ENCODE measurements at regions not wholly inside any gene's neighbourhood (a gene's known extent, or its start where the extent isn't known, plus 50 kb on each side); places are given as distances from the start of the nearest gene placed in this dataset.

DNA sequence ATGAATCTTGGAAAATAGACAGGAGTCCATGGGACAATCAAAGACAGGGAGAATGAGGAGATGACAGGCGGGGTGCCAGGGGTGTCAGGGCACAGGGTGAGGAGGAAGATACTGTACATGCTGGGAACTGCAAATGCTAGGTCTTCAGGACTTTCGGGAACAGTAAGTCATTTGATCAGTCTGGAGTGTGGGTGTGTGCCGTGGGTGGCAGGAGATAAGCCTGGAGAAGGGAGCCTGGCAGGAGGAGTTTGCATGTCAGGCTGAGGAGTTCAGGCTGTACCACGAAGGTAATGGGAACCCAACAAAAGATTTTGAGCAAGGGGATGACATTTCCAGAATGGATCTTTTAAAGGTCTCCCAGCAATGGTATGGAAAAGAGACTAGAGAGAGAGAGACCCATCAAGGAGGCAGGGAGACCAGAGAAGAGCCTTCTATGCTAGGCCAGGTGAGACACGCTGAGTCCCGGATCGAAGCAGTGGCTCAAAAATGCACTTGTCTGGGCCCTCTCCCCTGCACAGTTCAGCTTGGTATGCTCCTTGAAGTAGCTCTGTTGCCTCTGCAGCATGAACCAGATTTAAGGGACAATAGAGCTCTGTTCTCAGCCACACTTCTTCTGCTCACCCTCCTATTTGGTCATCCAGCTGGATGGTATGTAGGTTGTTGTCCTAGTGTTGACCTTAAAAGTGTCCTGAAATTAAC is 77.0 kb upstream of the FER start:
- no peak for DNase-seq (ENCODE audit: low read depth)
- no peak overlapping the region for H3K9ac ChIP-seq (ENCODE audit: low read length)
- H3K4me1 ChIP-seq (ENCODE audit: control insufficient read depth, insufficient read depth, low read length), result no peaks in the 10 kb centered on the region
- H3K9me3 ChIP-seq (ENCODE audit: control insufficient read depth, low read length), result no peaks in the 10 kb centered on the region
- no peak overlapping the region for H3K4me3 ChIP-seq (ENCODE audit: low read length)
- H3K36me3 ChIP-seq (ENCODE audit: control insufficient read depth, insufficient read depth, low read length, severe bottlenecking), result no peaks in the 10 kb centered on the region
- peaks cover 8% of the 10 kb centered on the region for H3K27me3 ChIP-seq (replicated peaks; ENCODE audit: control insufficient read depth, insufficient read depth, low read length)

DNA sequence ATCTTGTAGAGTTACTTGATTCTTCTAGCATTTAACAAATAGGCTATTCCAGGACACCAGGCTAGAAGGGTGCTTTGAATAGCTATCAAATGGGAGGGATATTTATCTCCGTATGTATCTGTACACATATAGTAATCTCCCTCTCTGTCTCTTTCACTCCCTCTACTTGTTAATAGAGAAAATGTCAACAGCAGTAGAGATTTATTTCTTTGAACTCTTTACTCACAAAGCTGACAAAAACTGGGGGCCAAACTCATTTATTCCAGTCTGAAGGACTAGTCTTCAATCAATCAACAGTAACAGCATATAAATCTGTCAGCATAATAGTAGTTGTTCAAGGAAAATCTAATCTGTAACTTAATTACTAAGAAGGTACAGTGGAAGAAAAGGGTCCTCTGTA is 78.2 kb upstream of the FER start:
- no peak for DNase-seq (ENCODE audit: low read depth)
- H3K9me3 ChIP-seq (ENCODE audit: control insufficient read depth, low read length), result no peaks in the 10 kb centered on the region
- H3K4me1 ChIP-seq (ENCODE audit: control insufficient read depth, insufficient read depth, low read length), result no peaks in the 10 kb centered on the region
- H3K36me3 ChIP-seq (ENCODE audit: control insufficient read depth, insufficient read depth, low read length, severe bottlenecking), result no peaks in the 10 kb centered on the region
- H3K27me3 ChIP-seq (replicated peaks; ENCODE audit: control insufficient read depth, insufficient read depth, low read length), result peaks cover 8% of the 10 kb centered on the region
- no peak overlapping the region for H3K4me3 ChIP-seq (ENCODE audit: low read length)
- H3K9ac ChIP-seq (ENCODE audit: low read length), result no peak overlapping the region

DNA sequence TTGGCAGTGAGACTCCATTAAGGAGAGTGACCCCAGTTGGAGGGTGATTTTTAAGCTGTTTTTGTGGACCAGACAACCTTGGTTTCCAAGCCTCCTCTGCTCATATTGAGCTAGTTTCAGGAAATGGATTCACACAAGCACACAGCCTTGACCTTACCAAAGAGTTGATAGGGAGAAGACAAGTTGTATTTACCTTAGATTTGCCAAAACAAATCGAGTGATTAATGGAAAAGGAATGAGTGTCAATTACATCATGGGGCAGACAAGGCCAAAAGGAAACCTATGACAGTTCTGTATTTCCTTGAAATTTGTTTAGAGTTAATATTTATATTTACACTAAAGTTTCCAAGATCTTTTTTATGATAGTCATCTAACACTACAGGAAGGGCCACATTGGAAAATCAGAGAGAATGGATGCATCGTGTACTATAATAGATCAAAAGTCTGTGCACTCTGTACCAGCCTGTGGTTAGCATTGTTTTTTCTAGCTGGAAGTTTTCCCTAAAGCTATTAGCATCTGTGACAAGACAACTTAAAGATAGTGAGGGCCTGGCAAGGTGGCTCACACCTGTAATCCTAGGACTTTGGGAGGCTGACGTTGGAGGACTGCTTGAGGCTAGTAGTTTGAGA is 86.0 kb upstream of the FER start:
- peaks cover 6% of the 10 kb centered on the region for H3K4me1 ChIP-seq (ENCODE audit: control insufficient read depth, insufficient read depth, low read length)
- DNase-seq (ENCODE audit: low read depth), result no peak
- H3K4me3 ChIP-seq (ENCODE audit: low read length), result no peak overlapping the region
- H3K9me3 ChIP-seq (ENCODE audit: control insufficient read depth, low read length), result no peaks in the 10 kb centered on the region
- H3K36me3 ChIP-seq (ENCODE audit: control insufficient read depth, insufficient read depth, low read length, severe bottlenecking), result no peaks in the 10 kb centered on the region
- H3K9ac ChIP-seq (ENCODE audit: low read length), result no peak overlapping the region
- no peaks in the 10 kb centered on the region for H3K27me3 ChIP-seq (replicated peaks; ENCODE audit: control insufficient read depth, insufficient read depth, low read length)

DNA sequence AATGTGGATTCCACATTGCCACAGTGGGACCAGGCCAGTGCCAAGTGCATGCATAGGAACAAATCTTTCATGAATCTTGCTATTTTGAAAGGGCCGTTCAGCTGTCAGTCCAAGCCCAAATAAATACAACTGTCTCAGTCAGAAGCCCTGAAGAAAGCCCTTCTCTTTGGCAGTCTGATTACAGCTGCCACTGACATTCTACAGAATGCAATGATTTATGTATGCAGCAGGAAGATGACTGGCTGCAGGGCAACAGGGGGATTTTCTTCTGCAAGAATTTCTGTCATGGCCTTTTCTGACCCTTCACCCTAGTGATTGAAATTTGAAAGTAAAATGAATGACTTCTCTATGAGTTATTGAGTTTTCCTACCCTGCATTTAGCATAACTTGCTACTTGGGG is 86.7 kb upstream of the FER start:
- Histone ChIP-seq H3K9ac (ENCODE audit: low read length) (no peak overlapping the region), H3K4me1 (ENCODE audit: control insufficient read depth, insufficient read depth, low read length) (peaks cover 12% of the 10 kb centered on the region), H3K4me3 (ENCODE audit: low read length) (no peak overlapping the region), H3K27me3 (replicated peaks; ENCODE audit: control insufficient read depth, insufficient read depth, low read length) (no peaks in the 10 kb centered on the region), H3K36me3 (ENCODE audit: control insufficient read depth, insufficient read depth, low read length, severe bottlenecking) (no peaks in the 10 kb centered on the region), H3K9me3 (ENCODE audit: control insufficient read depth, low read length) (no peaks in the 10 kb centered on the region)
- DNase-seq (ENCODE audit: low read depth), result no peak

DNA sequence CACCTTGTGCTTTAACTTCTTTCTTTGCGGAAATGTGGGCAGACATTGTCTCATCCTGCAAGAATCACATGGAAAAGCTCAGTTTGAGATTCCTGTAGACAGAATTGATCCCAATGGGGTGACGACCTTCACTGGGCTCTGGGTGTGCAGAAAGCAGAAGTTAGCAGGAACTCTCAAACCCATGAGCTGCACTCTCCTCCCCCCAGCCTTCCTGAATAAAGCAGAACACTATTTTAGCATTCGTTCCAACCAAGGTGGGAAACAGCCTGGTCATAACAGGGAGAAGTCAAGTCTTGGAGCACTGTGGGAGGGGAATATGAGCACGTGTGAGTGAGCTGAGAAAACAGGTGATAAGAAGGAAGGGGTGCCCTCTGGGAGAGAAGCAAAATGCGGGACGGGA is 87.4 kb upstream of the FER start:
- no peak for DNase-seq (ENCODE audit: low read depth)
- peaks cover 18% of the 10 kb centered on the region for H3K4me1 ChIP-seq (ENCODE audit: control insufficient read depth, insufficient read depth, low read length)
- H3K27me3 ChIP-seq (replicated peaks; ENCODE audit: control insufficient read depth, insufficient read depth, low read length), result no peaks in the 10 kb centered on the region
- no peaks in the 10 kb centered on the region for H3K9me3 ChIP-seq (ENCODE audit: control insufficient read depth, low read length)
- no peak overlapping the region for H3K9ac ChIP-seq (ENCODE audit: low read length)
- H3K36me3 ChIP-seq (ENCODE audit: control insufficient read depth, insufficient read depth, low read length, severe bottlenecking), result no peaks in the 10 kb centered on the region
- no peak overlapping the region for H3K4me3 ChIP-seq (ENCODE audit: low read length)

DNA sequence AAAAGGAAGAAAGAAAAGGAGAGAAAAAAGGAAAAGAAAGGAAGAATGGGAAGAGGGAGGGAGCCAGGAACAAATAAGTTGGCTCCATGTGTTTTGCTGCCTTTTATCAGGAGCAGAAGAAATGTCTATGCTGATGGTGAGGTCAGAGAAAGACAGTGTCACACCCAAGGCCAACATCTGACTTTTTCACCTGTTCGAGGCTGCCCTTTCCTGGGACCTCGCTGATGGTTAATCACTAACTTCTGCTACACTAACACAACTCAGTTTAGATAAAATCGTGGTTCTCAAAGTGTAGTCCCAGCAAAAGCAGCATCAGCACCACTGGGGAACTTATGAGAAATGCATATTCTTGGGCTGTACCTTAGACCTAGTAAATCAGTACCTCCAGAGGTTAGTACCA is 88.2 kb upstream of the FER start:
- no peaks in the 10 kb centered on the region for H3K27me3 ChIP-seq (replicated peaks; ENCODE audit: control insufficient read depth, insufficient read depth, low read length)
- H3K9me3 ChIP-seq (ENCODE audit: control insufficient read depth, low read length), result no peaks in the 10 kb centered on the region
- no peak overlapping the region for H3K4me3 ChIP-seq (ENCODE audit: low read length)
- H3K9ac ChIP-seq (ENCODE audit: low read length), result no peak overlapping the region
- no peaks in the 10 kb centered on the region for H3K36me3 ChIP-seq (ENCODE audit: control insufficient read depth, insufficient read depth, low read length, severe bottlenecking)
- no peak for DNase-seq (ENCODE audit: low read depth)
- peaks cover 18% of the 10 kb centered on the region for H3K4me1 ChIP-seq (ENCODE audit: control insufficient read depth, insufficient read depth, low read length)

DNA sequence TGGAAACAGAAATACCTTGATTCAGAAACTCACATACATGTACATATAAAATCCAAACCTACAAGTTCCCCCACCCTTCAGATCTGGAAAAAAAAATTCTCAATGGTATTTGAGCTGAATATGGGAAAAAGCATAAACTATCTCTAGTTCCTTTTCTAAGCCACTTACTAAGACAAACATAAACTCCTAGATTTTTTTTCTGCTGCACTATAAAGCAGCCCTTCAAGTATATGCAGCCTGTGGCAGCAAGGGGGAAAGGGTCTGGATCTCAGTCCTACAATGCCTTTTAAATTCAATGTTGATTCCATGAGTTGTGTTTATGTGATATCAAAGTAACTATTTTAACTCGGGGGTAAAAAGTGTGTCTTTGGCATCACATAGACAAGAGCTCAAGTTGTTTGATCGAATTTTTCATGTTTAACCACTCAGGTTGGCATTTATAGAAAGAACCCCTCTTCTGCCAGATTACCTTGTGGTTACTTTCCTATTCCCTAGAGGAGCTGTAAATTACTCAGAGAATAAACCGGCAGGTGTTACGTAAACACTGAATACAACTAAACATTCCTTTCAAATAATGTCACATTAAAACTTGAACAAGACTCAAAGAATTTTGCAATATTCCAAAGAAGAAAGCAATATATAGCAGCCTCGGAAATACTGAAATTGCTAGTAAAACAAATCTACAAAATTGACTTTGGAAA is 91.8 kb upstream of the FER start:
- no peaks in the 10 kb centered on the region for H3K27me3 ChIP-seq (replicated peaks; ENCODE audit: control insufficient read depth, insufficient read depth, low read length)
- H3K36me3 ChIP-seq (ENCODE audit: control insufficient read depth, insufficient read depth, low read length, severe bottlenecking), result no peaks in the 10 kb centered on the region
- no peak overlapping the region for H3K9ac ChIP-seq (ENCODE audit: low read length)
- DNase-seq (ENCODE audit: low read depth), result peak; percentile 87
- H3K4me1 ChIP-seq (ENCODE audit: control insufficient read depth, insufficient read depth, low read length), result peaks cover 13% of the 10 kb centered on the region
- H3K9me3 ChIP-seq (ENCODE audit: control insufficient read depth, low read length), result no peaks in the 10 kb centered on the region
- H3K4me3 ChIP-seq (ENCODE audit: low read length), result peak overlapping the region; percentile 53

DNA sequence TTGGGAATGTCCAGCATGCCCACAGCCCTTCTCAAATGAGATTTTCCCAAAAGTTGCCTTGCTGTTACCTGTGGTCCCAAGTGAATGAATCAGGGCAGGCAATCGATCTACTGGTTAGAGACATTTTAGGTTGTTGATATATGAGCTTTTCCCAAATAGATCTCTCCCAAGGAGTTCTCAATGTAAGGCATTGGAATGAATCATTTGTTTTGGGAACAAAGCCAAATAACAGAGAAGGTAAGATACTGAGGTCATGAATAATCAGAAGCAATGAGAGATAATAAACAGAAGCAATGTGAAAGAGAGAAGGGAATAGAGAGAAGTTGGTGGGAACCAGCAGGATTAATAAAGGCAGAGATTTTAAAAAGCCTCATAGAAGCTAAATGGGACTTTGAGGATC is 93.6 kb upstream of the FER start:
- H3K27me3 ChIP-seq (replicated peaks; ENCODE audit: control insufficient read depth, insufficient read depth, low read length), result no peaks in the 10 kb centered on the region
- no peak for DNase-seq (ENCODE audit: low read depth)

DNA sequence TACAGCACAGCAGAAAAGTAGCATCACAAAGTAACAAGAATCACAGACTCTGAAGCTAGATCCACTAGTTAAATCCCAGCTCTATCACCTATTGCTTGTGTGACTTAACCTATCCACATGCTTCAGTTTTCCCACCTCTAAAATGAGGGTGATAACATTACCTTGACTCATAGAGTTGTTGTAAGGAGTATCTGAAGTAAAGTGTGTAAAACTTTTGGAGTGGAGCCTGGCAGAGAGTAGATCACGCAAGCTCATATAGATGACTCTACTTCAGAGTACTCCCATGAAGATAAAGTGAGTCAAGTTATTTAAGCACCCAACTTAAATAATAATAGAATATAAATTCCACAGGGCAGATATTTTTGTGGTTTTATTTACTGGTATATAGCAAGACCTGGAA is 94.5 kb upstream of the FER start:
- Histone ChIP-seq H3K9me3 (ENCODE audit: control insufficient read depth, low read length) (peaks cover 3% of the 10 kb centered on the region), H3K4me3 (ENCODE audit: low read length) (no peak overlapping the region), H3K4me1 (ENCODE audit: control insufficient read depth, insufficient read depth, low read length) (peaks cover 13% of the 10 kb centered on the region), H3K9ac (ENCODE audit: low read length) (no peak overlapping the region), H3K27me3 (replicated peaks; ENCODE audit: control insufficient read depth, insufficient read depth, low read length) (no peaks in the 10 kb centered on the region), H3K36me3 (ENCODE audit: control insufficient read depth, insufficient read depth, low read length, severe bottlenecking) (no peaks in the 10 kb centered on the region)
- no peak for DNase-seq (ENCODE audit: low read depth)

More for the DNA sequence above, 93.6 kb upstream of the FER start:
- no peak overlapping the region for H3K4me3 ChIP-seq (ENCODE audit: low read length)
- H3K4me1 ChIP-seq (ENCODE audit: control insufficient read depth, insufficient read depth, low read length), result peaks cover 13% of the 10 kb centered on the region
- no peaks in the 10 kb centered on the region for H3K36me3 ChIP-seq (ENCODE audit: control insufficient read depth, insufficient read depth, low read length, severe bottlenecking)
- H3K9ac ChIP-seq (ENCODE audit: low read length), result no peak overlapping the region
- peaks cover 3% of the 10 kb centered on the region for H3K9me3 ChIP-seq (ENCODE audit: control insufficient read depth, low read length)

DNA sequence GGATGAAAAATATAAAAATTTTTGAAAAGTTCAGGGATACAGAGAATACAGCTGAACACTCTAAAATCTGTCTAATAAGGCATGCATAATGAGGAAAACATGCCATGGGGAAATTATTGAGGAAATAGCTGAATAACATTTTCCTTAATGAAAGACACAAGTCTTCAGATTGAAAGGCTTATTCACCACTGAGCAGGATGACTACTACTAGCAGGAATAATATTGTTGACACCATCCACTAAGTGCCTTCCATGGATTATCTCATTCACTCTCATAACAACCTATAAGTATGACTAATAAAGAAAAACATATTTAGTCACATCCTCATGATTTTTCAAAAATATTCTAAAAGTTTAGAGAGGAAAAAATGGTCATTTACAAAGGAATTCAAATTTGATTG is 96.7 kb upstream of the FER start:
- Histone ChIP-seq H3K4me1 (ENCODE audit: control insufficient read depth, insufficient read depth, low read length) (peaks cover 5% of the 10 kb centered on the region), H3K4me3 (ENCODE audit: low read length) (no peak overlapping the region), H3K27me3 (replicated peaks; ENCODE audit: control insufficient read depth, insufficient read depth, low read length) (no peaks in the 10 kb centered on the region), H3K9ac (ENCODE audit: low read length) (no peak overlapping the region), H3K9me3 (ENCODE audit: control insufficient read depth, low read length) (peaks cover 7% of the 10 kb centered on the region), H3K36me3 (ENCODE audit: control insufficient read depth, insufficient read depth, low read length, severe bottlenecking) (no peaks in the 10 kb centered on the region)
- no peak for DNase-seq (ENCODE audit: low read depth)

DNA sequence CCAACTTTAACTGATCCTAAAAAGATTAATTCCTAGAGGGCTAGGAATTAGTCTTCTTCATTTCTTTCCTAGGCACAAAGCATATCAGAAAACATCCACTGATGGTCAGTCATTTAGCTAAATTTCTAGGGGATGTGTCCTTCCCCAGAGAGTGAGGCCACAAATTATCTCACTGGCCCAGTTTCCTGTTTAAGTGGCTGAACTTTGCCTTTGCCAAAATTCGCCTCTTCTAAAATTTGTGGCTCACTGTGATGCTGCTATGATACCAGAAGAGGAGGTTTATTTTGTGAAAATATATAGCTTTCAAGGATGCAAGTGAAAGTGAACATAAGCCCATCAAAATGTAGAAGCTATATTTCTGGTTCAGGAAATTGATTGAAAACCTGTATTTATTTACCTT is 98.1 kb upstream of the FER start:
- Histone ChIP-seq H3K9me3 (ENCODE audit: control insufficient read depth, low read length) (peaks cover 7% of the 10 kb centered on the region), H3K36me3 (ENCODE audit: control insufficient read depth, insufficient read depth, low read length, severe bottlenecking) (no peaks in the 10 kb centered on the region), H3K9ac (ENCODE audit: low read length) (no peak overlapping the region), H3K27me3 (replicated peaks; ENCODE audit: control insufficient read depth, insufficient read depth, low read length) (no peaks in the 10 kb centered on the region), H3K4me3 (ENCODE audit: low read length) (no peak overlapping the region), H3K4me1 (ENCODE audit: control insufficient read depth, insufficient read depth, low read length) (no peaks in the 10 kb centered on the region)
- DNase-seq (ENCODE audit: low read depth), result no peak
